ENCODE measurements at regions not wholly inside any gene's neighbourhood (a gene's known extent, or its start where the extent isn't known, plus 50 kb on each side); places are given as distances from the start of the nearest gene placed in this dataset.

DNA sequence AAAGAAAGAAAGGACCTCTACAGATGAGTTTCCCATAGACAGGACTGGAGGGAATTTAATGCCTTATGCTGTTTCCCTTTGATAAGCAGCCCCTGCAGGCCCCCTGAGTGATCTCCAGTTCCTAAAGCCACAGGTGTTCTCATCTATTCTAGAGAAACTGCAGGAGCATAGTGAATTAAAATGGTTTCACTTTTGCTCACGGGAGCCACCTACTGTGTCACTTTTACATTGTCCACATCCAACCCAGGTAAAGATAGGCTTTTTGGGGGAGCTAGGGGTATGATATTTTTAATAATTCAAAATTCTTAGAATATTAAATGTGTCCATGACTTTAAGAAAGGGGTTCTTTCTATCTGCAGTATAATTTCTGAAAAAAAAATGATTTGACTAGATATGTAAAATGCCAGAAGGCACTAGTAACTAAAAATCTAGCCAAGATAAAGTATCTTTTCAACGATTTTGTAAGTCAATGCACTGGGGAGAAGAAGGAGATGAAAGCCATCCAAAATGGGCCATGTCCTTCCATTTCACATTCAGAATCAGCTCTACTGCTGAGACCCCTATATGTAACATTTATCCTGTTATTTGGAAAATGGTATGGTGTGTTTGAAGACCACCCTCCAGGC, 267.3 kb upstream of the DUSP10 start:
- Histone ChIP-seq H3K9me3 (ENCODE audit: control insufficient read depth, insufficient read depth, low read length) (no peaks in the 10 kb centered on the region), H4K20me1 (ENCODE audit: control insufficient read depth, insufficient read depth, low read depth, low read length) (no peaks in the 10 kb centered on the region), H3K9me2 (replicated peaks; ENCODE audit: control insufficient read depth, low read length) (no peaks in the 10 kb centered on the region), H3K79me2 (ENCODE audit: control insufficient read depth, low read length) (no peaks in the 10 kb centered on the region), H3F3A (ENCODE audit: control insufficient read depth, insufficient read depth) (no peaks in the 10 kb centered on the region), H3K4me3 (ENCODE audit: low read length) (no peak overlapping the region), H3K27ac (ENCODE audit: low read depth, low read length) (no peak overlapping the region), H3K27me3 (ENCODE audit: control insufficient read depth, low read length) (no peaks in the 10 kb centered on the region; the same call in 1 of the 2 replicates), H3K4me2 (ENCODE audit: low read length) (no peak overlapping the region), H3K36me3 (ENCODE audit: control insufficient read depth, low read length) (no peaks in the 10 kb centered on the region), H3K4me1 (ENCODE audit: control insufficient read depth, low read length) (no peaks in the 10 kb centered on the region)
- TF ChIP-seq, protein P1, sequence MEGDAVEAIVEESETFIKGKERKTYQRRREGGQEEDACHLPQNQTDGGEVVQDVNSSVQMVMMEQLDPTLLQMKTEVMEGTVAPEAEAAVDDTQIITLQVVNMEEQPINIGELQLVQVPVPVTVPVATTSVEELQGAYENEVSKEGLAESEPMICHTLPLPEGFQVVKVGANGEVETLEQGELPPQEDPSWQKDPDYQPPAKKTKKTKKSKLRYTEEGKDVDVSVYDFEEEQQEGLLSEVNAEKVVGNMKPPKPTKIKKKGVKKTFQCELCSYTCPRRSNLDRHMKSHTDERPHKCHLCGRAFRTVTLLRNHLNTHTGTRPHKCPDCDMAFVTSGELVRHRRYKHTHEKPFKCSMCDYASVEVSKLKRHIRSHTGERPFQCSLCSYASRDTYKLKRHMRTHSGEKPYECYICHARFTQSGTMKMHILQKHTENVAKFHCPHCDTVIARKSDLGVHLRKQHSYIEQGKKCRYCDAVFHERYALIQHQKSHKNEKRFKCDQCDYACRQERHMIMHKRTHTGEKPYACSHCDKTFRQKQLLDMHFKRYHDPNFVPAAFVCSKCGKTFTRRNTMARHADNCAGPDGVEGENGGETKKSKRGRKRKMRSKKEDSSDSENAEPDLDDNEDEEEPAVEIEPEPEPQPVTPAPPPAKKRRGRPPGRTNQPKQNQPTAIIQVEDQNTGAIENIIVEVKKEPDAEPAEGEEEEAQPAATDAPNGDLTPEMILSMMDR (IDR thresholded peaks at IDR 0.05; ENCODE audit: low read depth, low read length, poor library complexity, severe bottlenecking) = peak; percentile 38
- no peak for TF ChIP-seq EZH2phosphoT487 (IDR thresholded peaks at IDR 0.05; ENCODE audit: borderline replicate concordance, low read length)

DNA sequence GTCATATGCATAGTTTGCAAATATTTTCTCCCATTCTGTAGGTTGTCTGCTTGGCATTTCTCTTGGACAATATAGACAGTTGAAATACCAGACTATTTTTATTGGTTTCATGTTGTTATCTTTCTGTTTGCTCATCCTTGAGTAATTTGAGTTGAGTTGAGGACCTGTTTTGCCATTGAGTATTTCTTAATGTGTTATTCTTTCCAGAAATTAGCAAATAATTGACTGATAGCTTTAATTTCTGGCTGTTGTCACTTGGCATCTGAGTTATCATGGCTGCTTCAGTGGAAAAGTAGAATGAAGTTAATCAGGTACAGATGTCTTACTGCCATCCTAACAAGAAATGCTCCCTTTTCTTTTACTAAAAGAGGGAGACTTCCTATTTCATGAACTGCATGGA, 264.8 kb upstream of the DUSP10 start:
- H3K36me3 ChIP-seq (ENCODE audit: control insufficient read depth, low read length) = no peaks in the 10 kb centered on the region
- H4K20me1 ChIP-seq (ENCODE audit: control insufficient read depth, insufficient read depth, low read depth, low read length) = no peaks in the 10 kb centered on the region
- H3K27me3 ChIP-seq (ENCODE audit: control insufficient read depth, low read length) = no peaks in the 10 kb centered on the region
- TF ChIP-seq, protein P1 (IDR thresholded peaks at IDR 0.05; ENCODE audit: low read depth, low read length, poor library complexity, severe bottlenecking) = no peak
- TF ChIP-seq EZH2phosphoT487 (IDR thresholded peaks at IDR 0.05; ENCODE audit: borderline replicate concordance, low read length) = no peak
- no peaks in the 10 kb centered on the region for H3F3A ChIP-seq (ENCODE audit: control insufficient read depth, insufficient read depth)
- no peaks in the 10 kb centered on the region for H3K9me3 ChIP-seq (ENCODE audit: control insufficient read depth, insufficient read depth, low read length)
- no peaks in the 10 kb centered on the region for H3K4me1 ChIP-seq (ENCODE audit: control insufficient read depth, low read length)
- H3K27ac ChIP-seq (ENCODE audit: low read depth, low read length) = no peak overlapping the region
- H3K79me2 ChIP-seq (ENCODE audit: control insufficient read depth, low read length) = no peaks in the 10 kb centered on the region
- H3K4me2 ChIP-seq (ENCODE audit: low read length) = no peak overlapping the region
- H3K9me2 ChIP-seq (replicated peaks; ENCODE audit: control insufficient read depth, low read length) = no peaks in the 10 kb centered on the region
- no peak overlapping the region for H3K4me3 ChIP-seq (ENCODE audit: low read length)

DNA sequence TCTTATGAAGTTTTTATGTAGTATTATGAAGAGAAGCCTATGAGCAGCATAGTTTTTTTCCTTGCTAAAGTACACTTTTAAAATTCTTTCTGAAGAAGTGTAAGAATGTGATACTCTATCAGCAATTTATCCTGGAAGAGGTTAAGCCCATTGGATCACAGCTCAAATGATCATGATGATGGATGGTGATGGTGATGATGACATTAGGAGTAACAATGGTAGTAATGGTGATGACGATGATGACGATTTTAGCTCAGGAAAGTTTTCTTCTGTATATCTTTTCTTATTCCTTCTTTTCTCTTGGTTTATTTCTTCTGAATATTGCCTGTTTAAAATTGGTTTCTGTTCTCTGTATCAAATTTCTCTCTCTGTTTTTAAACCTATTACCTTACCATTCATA, 262.9 kb upstream of the DUSP10 start:
- Histone ChIP-seq H3F3A (ENCODE audit: control insufficient read depth, insufficient read depth) (no peaks in the 10 kb centered on the region), H3K9me3 (ENCODE audit: control insufficient read depth, insufficient read depth, low read length) (no peaks in the 10 kb centered on the region), H3K36me3 (ENCODE audit: control insufficient read depth, low read length) (no peaks in the 10 kb centered on the region), H3K27me3 (ENCODE audit: control insufficient read depth, low read length) (no peaks in the 10 kb centered on the region), H3K4me1 (ENCODE audit: control insufficient read depth, low read length) (no peaks in the 10 kb centered on the region), H3K4me3 (ENCODE audit: low read length) (no peak overlapping the region), H4K20me1 (ENCODE audit: control insufficient read depth, insufficient read depth, low read depth, low read length) (no peaks in the 10 kb centered on the region), H3K27ac (ENCODE audit: low read depth, low read length) (no peak overlapping the region), H3K4me2 (ENCODE audit: low read length) (no peak overlapping the region), H3K9me2 (replicated peaks; ENCODE audit: control insufficient read depth, low read length) (no peaks in the 10 kb centered on the region), H3K79me2 (ENCODE audit: control insufficient read depth, low read length) (no peaks in the 10 kb centered on the region)
- no peak for TF ChIP-seq EZH2phosphoT487 (IDR thresholded peaks at IDR 0.05; ENCODE audit: borderline replicate concordance, low read length)
- TF ChIP-seq, protein P1 (IDR thresholded peaks at IDR 0.05; ENCODE audit: low read depth, low read length, poor library complexity, severe bottlenecking) = no peak
